Hindlimb muscle (tissue), 1 donor: ENCODE measurements at regions not wholly inside any gene's neighbourhood (a gene's known extent, or its start where the extent isn't known, plus 50 kb on each side); places are given as distances from the start of the nearest gene placed in this dataset.

Experiments used
- DNase-seq: peaks from one replicate; pipeline ENCODE4 v3.0.0-alpha.2; 2013

DNA sequence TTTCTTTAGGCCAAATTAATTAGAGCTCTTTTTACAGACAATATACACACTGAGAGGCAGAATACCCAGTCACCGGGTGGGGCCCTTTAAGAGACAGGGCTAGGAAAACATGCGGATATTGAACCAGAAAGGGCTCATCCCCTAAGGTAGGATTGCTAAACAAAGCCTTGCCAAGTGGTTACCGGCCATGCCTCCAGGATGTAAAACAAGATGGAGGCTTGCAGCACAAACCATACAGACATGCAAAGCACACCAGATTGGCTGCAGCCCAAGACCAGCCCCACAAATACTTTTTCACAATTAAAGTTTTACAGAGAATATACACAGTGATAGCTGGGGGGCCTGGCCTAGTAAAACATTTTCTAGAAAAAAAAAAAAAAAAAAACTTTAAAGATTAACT, 210.0 kb downstream of the KLHL4 start:
- DNase-seq, result no peak

DNA sequence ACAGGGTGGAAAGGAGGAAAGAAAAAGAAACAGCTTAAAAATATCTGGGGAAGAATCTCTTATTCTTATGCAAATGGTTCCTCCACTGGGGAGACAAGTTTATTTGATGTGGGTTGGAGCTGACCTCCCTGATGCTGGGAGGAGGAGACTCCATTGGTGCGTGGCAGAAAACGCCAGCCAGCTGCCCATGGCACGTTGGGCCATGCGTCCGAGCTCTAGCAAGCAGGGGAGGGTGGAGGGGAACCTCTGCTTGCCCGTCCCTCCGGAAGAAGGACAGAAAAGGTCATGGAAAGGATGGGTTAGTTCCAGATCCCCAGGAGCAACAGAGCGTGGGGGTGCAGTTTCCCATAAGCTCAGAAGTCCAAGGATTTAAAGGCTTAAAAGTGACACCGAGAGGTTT, 210.4 kb downstream of the KLHL4 start:
- no peak for DNase-seq

DNA sequence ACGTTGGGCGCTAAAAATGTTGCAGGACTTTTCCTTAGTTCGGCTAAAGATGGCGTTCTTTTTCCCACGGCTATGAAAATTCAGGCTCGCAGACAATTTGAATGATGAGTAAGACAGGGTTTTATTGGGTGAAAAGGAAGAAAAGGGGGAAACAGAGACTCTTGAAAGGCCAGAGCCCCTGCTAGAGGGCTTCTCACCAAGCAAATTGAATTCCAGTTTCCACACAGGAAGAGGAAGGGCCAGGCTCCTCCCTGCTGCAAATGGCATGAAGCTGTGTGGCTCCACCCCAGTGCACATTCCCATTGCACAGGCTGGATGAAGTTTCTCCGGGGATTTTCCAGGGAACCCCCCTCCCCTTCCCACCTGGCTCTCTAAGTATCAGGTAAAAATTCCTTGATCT, 210.9 kb downstream of the KLHL4 start:
- DNase-seq, result no peak

DNA sequence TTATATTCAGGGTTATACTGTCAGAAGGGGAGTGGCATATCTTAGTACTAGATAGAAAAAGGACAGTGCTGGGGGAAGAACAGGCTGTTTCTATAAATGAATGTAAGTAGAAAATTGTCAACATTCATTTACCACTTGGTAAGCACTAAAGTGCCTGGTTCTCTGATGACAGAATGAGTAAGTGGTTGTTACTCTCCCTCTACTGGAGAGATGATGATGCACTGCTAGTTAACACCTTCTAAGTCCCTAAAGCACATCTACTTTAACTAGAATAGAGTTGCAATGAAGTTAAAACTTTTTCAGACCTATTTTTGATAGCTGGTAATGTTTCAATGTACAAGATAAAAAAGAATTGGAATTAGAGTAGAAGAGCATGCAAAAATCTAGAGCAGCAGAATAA, 214.5 kb downstream of the KLHL4 start:
- DNase-seq, result no peak

DNA sequence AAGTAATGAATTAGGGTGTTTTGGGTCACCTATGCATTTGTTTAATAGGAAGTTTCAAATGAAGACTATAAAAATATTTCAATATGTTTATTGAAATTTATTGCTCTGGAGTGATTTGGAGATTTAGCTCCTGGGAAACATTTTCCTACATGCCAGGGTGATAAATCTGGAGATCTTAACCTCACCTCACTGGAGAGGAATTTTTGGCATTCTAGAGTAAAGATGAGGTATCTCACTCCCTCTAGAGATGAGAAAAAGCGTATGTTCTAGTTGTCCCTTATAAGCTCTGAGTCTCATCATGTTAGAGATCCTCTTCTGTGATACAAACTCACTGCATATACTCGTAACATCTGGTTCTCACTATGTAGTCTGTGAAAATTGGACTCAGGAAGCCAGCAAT, 219.0 kb downstream of the KLHL4 start:
- DNase-seq, result no peak

DNA sequence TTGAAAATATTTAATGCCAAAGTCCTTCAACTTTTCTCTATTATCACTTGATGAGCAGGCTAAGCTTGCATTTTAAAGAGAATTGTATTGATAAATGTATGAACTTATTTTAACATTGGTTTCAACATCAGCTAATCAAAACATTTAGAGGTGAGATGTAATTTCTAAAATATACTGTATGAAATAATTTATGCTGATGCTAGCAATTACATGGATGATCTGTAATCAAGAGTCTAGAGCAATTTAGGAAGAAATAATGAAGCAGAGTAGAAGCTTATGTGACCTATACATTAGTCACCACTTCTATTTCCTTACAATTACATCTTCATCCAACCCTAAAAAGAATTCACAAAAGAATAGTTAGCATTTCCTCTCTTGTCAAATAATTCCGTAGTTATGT, 226.8 kb downstream of the KLHL4 start:
- DNase-seq, result no peak

DNA sequence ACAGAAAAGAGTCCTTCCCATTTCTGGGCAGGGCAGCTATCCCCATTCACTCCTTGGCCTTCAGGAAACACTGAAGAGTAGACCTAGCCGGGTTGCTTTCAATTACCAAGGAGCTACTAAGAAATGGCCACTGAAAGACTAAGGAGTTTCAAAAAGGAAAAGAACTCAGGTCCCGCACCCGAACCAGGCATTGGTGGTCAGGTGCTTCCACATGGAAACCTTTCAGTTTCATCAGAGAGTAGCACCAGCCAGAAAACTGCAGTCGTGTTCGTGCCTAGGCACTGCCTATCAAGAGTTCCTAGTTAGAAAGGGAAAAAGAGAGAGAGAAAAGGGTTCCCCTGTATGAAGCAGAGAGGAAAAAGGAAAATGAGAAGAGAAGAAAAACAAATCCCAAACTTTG, 237.9 kb downstream of the KLHL4 start:
- no peak for DNase-seq

DNA sequence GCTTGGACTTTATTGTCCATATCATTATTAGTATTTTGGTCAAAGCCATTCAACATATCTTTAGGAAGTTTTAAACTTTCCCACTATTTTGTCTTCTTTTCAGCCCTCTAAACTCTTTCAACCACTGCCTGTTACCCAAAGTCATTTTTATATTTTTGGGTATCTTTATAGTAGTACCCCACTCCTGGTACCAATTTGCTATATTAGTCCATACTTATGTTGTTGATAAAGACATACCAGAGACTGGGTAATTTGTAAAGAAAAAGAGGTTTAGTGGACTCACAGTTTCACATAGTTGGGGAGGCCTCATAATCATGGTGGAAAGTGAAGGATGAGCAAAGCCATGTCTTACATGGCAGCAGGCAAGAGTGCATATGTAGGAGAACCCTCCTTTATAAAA, 271.4 kb downstream of the KLHL4 start:
- no peak for DNase-seq

DNA sequence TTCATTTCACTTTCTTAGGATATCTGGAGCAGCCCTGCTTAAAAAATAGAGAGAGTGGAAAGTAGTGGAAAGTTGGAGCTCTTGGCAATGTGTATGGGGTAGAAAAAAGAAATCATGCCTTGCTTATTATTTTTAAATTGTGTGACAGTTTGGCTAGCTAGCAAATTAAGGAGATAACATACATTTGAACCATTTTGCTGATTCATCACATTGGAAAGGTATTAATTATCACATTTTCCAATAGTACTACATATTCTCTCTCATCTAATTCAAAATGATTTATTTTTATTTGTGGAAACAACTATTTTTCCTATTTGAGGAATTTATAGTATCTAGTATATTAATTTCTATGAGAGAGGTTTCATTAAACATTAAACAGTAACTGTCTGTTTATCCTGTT, 280.4 kb downstream of the KLHL4 start:
- DNase-seq, result no peak

DNA sequence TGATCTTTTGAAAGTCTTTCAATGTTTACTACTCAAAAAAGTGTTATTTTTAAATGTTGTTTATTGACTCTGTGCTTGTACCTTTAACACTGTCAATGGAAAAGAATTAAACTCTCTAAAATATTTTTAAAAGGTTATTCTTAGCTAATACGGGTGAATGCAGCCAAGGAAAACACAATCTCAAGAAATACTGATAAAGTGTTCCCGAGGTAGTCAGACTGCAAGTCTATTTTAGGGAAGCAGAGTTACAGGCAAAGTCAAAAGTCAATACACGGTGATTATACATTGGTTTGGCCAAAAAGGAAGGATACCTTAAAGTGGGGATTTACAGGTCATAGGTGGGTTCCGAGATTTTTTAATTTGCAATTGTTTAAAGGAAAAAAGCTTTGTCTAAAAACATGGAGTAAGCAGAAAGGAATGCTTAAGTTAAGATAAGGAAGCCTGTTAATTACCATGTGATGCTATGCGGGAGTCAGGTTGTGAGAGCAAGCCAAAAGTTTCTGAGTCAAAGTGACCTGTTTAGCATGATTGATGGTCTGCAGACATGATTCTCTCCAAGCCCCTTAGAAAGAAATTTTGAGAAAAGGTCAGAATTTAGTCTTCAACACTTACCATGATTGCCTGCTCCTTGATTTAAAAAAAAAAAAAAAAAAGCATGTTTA, 288.4 kb downstream of the KLHL4 start:
- no peak for DNase-seq

DNA sequence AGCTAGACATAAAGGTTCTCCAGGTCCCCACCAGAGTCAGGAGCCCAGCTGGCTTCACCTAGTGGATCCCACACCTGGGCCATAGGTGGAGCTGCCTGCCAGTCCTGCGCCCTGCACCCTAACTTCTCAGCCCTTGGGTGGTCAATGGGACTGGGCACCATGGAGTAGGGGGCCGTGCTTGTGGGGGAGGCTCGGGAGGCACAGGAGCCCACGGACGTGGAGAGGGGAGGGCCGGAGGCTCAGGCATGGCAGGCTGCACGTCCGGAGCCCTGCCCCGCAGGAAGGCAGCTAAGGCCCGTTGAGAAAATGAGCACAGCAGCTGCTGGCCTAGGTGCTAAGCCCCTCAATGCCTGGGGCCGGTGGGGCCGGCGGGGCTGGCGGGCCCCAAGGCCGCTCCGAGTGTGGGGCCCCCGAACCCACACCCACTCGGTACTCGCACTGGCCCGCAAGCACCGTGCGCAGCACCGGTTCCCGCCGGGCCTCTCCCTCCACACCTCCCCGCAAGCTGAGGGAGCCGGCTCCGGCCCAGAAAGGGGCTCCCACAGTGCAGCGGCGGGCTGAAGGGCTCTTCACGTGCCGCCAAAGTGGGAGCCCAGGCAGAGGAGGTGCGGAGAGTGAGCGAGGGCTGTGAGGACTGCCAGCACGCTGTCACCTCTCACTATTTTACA, 291.1 kb downstream of the KLHL4 start:
- no peak for DNase-seq

DNA sequence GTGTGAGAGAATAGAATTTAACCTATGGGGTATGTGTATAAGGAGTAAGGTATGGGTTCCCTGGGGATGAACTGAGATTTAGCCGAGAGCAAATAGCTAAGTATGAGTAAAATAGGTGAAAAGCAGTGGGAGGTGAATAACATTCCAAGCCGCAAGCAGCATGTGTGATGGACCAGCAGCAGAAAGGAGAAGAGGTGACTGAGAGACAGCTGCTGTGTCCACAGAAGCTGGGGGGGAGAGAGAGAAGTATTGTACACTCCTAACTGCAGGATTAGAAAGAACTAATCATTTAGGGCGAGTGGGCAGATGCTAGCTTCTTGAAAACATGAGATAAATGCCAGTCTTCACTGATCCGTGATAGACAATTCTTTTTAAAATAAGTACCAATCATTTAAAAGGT, 296.0 kb downstream of the KLHL4 start:
- no peak for DNase-seq

DNA sequence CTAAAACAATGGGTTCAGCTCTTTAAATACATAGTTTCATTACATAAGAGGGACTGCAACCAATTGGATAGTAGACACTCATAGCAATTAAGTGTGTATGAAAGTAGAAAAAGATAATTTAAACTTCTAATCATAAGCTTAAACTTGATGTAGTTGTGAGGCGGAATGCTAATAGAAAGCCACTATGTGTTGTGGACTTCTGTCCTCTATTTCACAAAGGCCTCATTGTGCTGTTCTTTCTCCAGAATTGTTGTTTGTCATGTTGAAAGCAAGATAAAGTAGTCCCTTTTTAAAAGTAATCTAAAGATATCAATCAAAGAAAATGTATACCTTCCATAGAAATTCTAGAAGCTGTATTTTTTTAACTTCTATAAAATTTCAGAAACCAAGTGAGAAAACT, 329.4 kb downstream of the KLHL4 start:
- DNase-seq, result no peak

DNA sequence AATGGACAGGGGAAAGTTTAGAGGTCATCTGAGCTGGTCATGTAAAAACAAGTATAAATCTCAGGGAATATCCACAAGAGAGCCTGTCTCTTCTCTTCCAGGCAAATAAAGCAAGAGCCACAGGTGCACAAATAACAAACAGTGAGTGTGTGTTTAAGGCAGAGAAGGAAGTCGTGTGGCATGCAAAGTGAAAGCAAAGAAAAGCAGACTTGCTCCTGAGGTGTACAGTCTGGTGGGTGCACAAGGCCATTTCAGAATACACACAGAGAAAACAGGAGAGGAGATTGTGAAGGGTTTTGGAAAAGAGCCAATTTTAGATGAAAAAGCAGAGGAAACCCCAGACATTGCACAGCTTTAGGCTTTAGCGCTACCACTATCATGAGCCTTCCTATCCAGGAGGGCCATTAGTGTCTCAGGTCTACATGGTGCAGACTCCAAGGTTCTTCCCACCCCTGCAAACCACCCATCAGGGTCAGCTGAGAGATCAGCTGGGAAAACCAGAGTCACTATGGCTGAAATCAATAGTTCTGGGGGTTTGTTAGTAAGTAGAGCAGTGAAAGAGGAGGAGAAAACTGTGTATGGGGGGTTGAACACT, 355.8 kb downstream of the KLHL4 start:
- DNase-seq, result no peak

DNA sequence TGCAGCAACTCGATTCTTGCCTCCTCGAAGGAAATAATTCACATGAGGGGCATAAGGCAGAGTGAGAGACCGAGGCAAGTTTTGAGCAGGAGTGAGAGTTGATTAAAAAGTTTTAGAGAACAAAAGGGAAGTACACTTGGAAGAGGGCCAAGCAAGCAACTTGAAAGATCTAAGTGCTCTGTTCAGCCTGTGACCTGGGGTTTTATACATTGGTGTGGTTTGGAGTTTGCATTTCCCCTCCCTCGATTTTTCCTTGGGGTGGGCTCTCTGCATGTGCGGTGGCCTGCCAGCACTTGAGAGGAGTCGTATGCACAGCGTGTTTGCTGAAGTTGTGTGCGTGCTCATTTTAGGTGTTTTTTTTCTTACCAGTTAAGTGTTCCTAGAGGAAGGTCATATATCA, 356.4 kb downstream of the KLHL4 start:
- no peak for DNase-seq

DNA sequence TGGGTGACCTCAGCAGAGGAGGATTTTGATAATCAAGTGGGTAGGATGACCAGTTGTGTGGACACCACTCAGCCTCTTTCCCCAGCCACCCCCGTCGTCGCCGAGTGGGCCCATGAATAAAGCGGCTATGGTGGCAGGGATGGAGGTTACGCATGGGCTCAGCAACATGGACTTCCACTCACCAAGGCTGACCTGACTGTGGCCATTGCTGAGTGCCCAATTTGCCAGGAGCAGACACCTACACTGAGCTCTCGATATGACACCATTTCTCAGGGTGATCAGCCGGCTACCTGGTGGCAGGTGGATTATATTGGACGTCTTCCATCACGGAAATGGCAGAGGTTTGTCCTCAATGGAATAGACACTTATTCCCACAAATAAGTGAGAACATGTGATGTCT, 361.3 kb downstream of the KLHL4 start:
- DNase-seq, result no peak

DNA sequence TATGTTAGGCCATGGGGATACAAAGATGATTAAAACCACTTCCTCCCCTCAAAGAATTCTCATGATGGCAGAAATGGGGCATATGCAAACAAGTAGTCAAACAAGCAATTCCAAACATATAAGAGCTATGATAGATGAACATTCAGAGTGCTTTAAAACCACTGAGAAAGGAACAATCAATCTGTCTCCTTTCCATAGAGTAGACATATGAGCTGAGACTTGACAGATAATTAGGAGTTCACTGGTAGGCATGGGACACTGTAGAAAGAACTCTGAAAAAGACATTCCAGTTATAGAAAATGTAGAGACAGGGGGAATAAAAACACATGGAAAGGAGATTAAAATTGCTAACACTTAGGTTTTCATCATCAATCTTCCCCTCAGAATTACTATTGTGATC, 372.8 kb downstream of the KLHL4 start:
- no peak for DNase-seq

DNA sequence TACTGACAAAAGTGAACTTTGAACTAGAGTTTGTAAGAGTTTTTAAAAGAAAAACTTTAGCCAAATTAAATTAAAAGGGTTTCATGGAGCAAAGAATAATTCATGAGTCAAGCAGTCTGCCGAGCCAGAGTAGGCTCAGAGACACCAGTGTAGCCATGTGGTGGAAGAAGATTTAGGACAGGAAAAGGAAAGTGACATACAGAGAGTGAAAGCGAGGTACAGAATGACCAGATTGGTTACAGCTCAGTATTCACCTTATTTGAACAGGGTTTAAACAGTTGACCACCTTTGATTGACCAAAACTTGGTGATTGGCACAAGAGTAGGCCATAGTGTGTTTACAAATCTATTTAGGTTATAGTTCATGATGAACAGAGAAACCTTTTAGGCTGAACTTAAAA, 377.8 kb downstream of the KLHL4 start:
- no peak for DNase-seq

DNA sequence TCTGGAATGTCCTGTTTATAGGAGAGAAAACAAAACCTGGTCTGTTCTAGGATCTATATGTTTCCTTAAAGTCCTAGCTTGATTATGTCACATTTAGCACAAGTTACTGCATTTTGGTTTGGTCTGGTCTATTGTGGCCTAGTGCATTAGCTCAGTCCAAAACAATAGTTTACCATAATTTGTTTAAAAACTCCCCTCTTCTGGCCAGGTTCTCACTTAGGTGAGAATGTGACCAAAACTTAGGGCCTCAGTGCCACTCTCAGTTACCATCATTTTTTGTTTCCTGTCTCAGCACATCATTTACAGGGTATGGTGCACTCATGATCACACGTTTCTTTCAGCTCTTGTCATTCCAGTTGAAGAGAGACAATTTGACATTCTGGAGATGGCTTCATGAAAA, 378.5 kb downstream of the KLHL4 start:
- DNase-seq, result no peak

DNA sequence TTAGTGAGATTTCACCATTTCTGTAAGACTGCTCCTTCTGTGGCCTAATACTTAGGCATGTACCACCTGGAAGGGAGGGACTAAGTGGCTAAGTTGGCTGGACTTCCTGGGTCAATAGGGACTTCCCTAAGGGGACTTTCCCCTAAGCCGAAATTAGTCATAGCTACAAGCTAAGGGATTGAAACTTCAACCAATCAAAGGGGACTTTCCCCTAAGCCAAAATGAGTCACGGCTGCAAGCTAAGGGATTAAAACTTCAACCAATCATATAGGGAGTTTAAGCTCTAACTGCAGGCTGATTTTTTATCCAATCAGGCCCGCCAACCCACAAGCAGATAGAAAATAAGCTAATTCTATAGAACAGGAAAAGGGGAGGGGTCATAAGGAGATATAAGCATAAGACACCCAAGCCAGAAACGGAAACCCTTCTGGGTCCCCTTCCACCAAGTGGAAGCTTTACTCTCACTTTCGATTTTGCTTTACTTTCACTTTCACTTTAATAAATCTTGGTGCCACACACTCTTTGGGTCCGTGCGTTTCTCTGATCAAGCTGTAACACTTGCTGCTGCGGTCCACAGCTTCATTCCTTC, 382.8 kb downstream of the KLHL4 start:
- no peak for DNase-seq

DNA sequence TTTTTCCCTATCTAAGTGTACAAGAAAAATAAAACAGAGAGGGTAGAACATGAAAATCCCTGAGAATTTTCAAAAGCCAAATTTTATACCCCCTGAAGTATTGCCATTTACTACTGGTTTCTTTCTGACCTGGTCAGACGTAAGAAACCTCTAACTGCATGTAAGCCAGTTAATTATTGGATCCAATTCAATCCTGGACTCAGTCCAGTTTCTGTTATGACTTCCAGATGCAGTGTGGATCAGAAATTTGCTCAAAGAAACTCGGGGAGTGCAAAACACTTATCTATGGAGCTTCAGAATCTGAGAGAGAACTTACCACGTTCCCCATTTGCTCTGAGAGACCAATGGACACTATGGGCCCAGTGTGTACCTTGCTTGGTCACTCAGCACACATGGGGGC, 383.5 kb downstream of the KLHL4 start:
- DNase-seq, result peak; percentile 18

DNA sequence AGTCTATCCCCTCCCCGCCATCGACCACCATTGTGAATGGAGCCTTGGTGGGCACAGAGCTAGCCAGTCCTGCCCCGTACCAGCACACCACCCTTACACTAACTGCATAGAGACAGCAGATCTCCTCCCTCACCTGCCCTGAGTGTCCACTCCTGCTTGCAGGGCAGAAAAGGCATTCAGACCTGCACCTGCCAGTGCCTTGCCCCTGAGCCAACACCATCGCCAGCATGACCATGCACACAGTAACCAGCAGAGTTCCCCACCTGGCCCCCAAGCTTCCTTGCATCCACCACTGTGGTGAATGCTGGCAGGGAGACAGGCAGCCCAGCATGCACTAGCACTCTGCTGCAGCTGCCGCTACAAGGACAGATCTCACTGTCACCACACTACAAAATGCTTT, 397.1 kb downstream of the KLHL4 start:
- no peak for DNase-seq

DNA sequence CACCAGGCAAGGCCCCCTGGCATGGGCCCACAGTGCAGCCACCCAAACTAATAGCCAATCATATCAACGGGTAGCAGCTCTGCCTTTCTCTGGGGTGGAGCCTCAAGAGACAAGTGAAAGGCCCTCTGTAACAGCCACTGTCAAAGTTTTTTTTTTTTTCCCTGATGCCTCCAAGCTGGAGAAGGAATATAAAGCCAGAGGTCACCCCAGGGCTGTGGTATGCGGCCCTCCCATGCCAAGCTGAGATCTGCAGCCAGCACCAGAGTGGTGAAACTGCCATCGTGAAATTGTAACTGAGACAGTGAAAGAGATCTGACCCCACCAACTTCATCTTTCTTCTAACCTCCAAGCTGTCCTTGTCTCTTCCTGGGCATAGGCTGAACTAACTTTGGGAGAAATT, 407.0 kb downstream of the KLHL4 start:
- no peak for DNase-seq

DNA sequence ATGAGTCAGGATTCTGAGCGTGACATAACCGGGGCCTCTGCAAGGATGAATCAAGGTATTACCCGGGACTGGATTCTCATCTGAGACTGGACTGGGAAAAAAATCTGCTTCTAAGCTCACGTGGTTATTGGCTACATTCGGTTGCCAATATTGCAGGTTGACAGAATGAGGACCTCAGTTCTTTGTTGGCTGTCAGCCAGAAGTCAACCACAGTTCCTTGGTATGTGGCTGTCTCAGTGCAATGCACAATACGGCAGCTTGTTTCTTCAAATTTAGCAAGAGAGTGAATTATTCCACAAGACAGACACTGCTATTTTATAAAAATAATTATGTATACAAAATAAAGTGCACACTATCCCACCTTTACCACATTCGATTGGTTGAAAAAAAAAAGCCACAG, 424.2 kb downstream of the KLHL4 start:
- DNase-seq, result no peak
